Inflammatory macrophage (primary cell): ENCODE measurements at regions not wholly inside any gene's neighbourhood (a gene's known extent, or its start where the extent isn't known, plus 50 kb on each side); places are given as distances from the start of the nearest gene placed in this dataset.
"Not testable (repeated sequence)": the region's sequence is repeated elsewhere in the genome, so short reads cannot be mapped to it uniquely, and the experiment has no call there.

Source experiments
- DNase-seq, 2 donors: peaks; one replicate each; pipeline ENCODE4 v3.0.0-alpha.2; 2020 to 2022

GRCh38 chr14:23763394-23763793 lies 127.2 kb downstream of the DHRS2 start:
- no peak for DNase-seq

DNA sequence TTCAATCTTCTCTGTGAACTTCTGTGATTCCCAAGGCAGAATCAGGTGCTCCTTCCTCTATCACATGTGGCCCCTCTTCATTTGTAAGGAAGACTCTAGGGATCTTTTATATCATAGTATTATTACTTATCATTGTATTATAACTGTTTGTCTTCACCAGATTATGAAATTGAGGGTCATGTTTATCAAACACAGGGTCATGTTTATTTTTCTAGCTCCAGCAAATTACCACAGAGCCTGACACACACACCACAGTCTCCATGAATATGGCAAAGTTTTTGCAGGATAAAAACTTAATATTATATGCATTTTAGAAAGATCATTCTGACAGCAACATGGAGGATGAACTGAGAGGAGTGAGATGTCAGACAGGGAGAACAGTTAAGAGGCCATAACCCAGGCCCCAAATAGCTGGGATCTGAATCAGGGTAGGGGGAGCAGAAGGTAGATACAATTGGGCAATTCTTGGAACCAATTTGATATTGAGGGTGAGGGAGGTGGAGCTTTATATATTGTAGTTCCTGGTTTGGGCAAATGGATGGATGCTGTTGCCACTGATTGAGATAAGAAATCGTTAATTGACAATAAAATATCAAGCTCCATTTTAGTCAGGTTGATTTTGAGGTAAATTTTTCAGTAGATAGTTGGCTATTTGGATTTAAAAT lies 130.7 kb downstream of the DHRS2 start:
- no peak for DNase-seq

DNA sequence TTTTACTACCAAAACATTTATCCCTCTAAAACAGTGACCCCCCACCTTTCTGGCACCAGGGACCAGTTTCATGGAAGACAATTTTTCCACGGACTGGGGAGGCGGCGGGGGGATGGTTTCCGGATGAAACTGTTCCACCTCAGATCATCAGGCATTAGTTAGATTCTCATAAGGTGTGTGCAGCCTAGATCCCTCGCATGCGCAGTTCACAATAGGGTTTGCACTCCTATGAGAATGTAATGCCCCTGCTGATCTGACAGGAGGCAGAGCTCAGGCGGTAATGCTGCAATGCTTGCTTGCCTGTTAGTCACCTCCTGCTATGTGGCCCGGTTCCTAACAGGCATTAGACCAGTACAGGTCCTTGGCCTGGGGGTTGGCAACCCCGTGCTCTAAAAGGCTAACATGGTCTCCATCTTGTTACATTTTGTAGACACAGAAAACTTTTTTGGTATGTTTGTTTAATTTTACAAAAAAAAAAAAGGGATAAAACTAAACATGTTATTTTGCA lies 133.1 kb downstream of the DHRS2 start:
- DNase-seq: not testable (repeated sequence)

DNA sequence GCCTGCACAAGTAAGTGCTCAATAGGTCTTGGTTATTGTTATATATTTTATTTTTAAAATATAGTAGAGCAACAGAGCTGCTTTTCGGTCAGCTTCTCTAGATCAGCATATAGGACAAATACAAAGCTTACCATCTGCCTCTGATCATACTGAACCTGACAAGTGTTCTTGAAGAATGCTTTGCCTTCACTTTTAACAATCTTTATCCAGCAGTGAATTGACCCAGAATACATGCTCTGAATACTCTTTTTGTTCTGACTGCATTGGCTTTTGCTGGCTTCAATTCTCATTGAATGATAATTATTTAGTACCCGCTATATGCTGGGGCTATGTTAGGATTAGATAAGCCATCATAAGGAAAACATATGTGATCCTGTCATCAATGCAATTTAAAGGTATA lies 137.8 kb downstream of the DHRS2 start:
- DNase-seq: no peak

DNA sequence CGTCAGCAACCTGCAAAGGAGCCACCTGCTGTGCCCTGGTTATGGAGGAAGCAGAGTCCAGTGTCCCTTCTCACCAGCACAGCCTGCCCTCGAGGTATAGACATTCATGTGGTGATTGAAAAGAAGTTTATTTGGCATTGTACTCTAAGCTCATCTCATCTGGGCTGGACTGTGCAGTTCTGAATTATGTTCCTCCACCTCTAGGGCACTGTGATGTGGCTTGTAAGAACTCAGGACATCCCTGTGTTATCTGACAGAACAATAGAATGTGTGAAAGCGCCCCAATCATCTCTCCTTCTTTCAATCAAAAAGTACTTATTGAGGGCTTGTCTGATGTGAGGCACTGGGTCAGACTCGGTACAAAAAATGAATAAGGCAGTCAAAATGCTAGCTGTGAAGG lies 140.1 kb downstream of the DHRS2 start:
- DNase-seq: no peak

- no peak for DNase-seq
Observed at GRCh38 chr14:23785208-23785607, 149.0 kb downstream of the DHRS2 start.

DNA sequence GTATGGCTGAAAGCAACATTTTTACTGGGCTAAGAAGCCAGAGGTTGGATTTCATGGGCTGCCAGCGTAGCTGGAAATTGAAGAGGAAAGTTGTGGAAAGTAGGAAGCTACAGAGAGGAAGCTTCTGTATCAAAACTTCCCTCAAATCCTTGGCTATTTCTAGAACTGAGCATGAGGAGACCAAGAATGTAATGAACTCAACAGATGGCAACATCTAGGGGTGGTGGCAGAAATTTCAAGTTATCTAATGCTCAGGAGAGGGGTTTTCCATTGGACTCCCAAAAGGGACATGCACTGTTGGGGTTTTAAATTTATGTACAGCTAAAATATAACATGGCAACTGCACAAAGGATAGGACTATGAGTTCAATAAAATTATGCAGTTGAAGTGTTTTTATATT lies 151.3 kb downstream of the DHRS2 start:
- no peak for DNase-seq

DNA sequence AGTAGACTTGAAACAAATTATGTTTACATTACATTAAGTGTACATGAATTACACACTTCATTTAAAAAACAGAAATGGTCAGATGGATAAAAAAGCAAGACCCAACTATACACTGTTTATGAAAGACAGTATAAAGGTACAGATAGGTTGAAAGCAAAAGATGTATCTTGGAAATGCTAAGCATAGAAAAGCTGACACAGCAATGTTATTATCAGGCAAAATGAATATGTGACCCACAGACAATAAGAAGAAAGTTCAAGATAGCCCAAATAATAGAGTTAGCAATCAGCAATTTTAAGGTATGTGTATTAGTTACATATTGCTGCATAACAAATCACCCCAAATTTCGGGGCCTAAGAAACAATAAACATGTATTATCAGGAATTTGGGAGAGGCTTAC lies 153.5 kb downstream of the DHRS2 start:
- no peak for DNase-seq

DNA sequence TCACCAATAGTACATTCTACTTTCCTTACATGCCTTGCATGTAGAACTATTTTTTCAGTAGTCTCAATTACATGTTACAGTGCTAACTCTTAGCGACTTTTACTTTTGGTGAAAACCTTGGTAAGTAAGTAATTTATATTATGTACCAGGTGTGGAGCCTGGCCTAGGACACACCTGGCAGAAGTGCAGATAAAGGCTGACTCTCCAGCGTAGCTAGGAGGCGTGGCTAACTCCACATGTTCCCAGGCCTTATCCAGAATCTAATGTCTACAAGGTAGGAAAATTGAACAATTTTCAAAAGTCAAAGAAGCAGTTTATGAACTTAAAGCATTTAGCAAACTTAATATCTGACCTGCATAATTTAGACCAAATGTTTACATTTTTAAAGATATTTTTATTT lies 157.4 kb downstream of the DHRS2 start:
- DNase-seq: no peak

DNA sequence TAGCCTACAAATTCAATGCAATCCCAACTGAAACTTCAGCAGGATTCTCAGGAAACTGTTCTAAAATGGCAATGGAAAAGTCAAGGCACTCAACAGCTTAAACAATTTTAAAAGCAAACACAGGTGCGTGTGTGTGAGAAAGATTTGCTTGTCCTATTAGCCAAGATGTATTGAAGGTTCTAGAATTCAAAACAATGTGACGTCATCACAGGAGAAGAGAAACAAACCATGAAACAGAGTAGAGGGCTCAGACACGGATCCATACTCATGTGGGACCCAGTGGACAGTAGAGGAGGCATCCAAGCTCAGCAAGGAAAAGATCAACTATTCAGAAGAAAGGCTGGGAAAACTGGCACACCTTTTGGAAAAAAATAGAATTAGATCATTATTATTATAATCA lies 152.8 kb upstream of the DHRS4 start:
- no peak for DNase-seq

DNA sequence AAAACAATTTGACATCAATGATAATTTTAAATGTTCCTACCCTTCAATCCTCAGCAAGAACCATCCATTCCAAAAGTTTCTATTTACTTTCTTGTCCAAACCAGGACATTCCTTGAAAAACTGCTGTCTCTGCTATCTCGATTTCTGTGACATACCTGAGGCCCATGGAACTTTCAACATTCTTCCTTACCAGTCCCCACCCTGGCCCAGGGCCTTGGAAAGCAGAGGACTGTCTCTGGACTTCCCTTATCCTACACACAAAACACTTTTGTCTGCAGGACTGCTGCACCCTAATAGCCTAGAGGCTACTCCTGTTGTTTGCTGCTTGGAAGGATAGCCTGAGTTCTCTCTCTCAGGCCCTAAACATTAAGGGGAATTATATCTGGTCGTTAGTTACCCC lies 151.8 kb upstream of the DHRS4 start:
- DNase-seq: no peak

DNA sequence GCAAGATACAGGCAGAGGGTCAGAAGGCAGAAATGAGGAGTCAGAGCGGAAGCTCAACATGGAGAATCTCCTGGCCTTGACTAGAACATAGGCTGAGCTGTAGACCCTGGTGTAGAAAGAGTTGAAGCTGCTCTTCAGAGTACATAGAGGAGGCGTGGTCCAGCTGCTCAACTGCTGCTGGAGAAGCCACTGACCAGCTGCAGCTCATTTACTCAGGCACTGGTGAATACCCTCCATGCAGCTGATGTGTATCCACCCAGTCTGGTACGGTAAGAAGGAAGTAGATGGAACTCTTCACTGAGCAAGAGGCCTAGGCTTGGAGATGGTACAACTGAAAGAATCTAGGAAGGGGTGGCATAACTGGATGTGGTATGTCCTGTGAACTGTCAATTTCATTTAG lies 148.8 kb upstream of the DHRS4 start:
- no peak for DNase-seq

GRCh38 chr14:23805761-23806160 lies 147.8 kb upstream of the DHRS4 start:
- no peak for DNase-seq

DNA sequence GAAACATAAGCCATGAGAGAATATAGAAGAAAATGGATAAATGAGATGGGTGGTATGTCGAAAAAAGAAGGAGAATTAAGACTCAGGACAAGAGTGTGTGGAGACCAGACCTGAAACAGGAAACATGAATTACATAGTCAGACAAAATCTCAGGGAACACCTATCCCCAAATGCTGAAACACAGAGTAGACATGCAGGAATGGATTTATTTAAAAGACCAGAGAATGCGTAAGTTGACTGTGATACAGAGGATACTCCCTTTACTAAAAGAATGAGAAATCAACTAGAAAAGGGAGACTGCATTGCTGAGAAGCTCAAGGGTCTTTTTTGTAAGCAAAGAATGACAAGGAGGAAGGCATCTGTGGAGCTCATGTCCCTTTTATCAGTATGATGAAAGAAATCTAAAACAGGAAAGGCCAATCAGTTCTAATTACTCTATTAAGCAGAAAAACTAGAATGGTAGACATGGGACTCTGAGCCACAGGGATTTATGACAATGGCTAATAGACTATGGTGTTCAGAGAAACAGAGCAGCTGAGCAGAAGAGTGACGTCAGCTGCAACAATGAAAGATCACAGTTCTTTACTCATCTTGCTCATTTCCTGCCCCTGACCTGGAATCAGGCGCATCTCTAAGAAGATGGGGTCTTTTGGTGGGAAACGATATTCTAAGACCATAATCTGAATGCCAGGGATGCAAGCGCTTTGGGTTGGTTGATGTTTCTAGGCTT lies 138.9 kb upstream of the DHRS4 start:
- DNase-seq: no peak

- no peak for DNase-seq
Observed at GRCh38 chr14:23816371-23816770, 137.2 kb upstream of the DHRS4 start.

DNA sequence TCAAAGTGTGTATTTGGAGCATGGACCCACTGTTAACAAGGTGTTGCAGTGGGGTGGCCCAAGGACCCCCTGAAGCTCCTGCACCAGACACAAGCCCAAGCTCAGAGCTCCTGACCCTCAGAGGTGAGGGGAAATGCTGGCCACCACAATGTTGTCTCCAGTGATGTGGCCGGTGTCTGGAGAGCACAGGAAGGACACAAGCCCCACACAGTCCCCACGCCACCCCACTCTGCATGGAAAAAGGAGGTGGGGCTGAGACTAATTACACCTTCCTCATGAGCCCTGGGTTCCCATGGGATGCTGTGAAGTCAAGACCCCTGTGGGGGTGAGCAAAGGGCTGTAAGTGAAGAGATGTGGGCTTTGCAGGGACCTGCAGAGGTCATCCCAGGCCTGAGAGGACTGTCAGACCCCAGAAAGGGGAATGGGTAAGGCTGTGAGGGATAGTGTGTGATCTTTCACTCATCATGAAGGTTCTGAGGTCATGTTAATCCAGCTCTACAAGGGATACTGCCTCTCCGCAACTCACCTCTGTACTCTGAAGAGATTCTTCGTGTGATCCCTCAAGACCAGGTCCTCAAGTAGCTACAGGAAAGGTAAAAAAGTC lies 136.3 kb upstream of the DHRS4 start:
- no peak for DNase-seq

DNA sequence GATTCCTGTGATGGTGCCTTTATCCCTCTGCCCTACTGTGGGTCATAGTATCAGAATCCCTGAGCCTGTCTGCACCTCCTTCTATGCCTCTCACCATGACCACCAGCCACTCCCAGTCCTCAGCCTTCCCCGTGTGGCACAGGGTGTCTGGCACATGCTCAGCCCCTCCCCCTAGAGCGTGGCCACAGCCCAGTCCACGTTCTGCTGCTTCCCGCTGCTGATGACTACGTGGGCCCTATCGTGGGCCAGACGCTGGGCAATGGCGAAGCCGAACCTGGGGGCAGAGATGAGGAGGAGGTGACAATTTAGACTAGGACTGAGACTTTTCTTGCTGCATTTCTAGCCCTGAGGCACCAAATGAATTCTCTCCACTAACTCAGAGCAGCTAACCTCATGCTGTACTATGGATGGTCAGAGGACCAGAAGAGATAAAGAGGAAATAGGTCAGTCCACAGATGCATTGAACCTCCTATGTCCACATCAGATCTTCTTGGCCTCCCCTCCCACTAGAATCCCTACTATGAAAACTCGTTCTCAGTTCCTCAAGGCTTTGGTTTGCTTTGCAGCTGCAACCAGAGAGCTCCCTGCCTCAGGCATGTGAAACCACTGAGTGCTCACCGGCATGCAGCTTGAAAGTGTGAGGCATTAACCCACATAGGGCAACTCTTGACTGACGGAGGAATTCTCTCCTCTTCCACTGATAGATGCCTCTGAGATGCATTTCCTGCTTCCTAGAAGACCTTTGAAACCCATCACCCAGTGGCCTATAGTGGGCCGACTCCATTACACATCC lies 126.3 kb upstream of the DHRS4 start:
- DNase-seq: peak; percentile 47 to 48

DNA sequence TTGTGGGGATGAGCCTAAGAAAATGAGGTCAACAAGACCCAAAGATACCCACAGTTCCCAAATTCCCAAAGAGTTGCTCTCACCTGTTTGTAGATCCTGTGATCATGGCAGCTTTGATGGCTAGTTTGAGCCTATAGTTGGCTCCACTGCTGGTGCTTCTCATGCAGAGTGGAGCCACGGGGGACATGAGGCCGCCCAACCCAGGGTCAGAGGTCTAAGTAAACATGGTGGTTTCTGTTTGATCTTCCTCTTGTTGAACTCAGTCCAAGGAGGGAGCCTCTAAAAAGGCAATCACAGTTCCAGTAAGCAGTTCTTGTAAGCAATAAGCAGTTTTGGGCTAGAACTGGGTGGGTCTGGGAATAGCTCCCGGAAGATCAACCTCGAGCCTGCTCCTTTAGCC lies 125.6 kb upstream of the DHRS4 start:
- no peak for DNase-seq

- DNase-seq: peak; percentile 53 to 84
Observed at GRCh38 chr14:23828616-23829015, 125.0 kb upstream of the DHRS4 start.

- peak; percentile 39 to 41 for DNase-seq
Observed at GRCh38 chr14:23829736-23830471, 123.7 kb upstream of the DHRS4 start.

- peak; percentile 63 to 65 for DNase-seq
Observed at GRCh38 chr14:23831596-23831995, 122.0 kb upstream of the DHRS4 start.

- no peak for DNase-seq
Observed at GRCh38 chr14:23861666-23862065, 91.9 kb upstream of the DHRS4 start.
